Activated T-helper 9 cell treated with anti-CD3 and anti-CD28 coated beads, Interleukin-2, amount 50 U/mL, for 16 hours (primary cell): ENCODE measurements at regions not wholly inside any gene's neighbourhood (a gene's known extent, or its start where the extent isn't known, plus 50 kb on each side); places are given as distances from the start of the nearest gene placed in this dataset.

ENCODE experiments used
- DNase-seq: peaks from one replicate; pipeline ENCODE4 v3.0.0-alpha.2; 2020; ENCODE audit warnings: low read depth

DNA sequence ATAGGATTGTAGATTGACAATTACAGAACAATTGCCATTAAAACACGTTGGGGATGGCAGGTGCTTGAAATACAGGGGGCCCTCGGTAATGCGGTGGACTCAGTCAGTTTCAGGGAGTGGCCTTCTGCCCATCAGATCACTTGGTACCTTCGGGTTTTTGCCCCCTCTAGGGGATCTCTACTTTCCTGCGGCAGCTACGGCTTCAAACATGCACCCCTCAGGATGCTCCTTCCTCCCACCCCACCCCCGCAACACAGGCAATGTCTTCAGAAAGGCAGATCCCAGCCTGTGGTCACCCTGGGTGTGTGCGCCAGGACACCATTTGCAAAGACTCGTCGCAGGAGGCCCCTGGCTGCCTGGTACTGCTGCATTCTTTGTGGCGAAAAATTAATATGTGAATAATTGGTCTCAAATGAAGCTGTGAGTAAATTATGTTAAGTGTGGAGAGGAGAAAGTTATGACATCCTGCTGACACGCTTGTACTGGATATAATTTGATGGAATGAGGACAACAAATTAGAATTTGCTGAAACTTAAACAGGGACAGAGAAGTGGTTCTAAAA is 431.0 kb upstream of the MKI67 start:
- no peak for DNase-seq

DNA sequence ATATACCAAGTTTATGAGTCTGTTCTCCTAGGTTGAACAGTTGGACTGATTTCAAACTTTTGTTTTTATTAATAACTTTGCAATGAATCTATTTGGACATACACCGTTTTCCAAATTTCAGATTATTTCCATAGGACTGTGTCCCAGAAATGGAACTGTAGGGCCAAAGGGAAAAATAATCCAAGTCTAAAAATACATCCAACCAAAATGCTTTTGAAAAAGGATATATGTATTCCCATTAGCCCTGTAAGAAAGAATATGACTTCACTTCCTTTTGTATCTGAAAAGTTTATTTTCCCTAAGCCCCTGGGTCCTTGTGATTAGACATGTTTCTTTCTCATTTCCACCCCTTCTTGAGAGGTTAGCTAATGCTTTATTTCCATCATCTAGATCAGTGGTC is 434.2 kb upstream of the MKI67 start:
- no peak for DNase-seq

DNA sequence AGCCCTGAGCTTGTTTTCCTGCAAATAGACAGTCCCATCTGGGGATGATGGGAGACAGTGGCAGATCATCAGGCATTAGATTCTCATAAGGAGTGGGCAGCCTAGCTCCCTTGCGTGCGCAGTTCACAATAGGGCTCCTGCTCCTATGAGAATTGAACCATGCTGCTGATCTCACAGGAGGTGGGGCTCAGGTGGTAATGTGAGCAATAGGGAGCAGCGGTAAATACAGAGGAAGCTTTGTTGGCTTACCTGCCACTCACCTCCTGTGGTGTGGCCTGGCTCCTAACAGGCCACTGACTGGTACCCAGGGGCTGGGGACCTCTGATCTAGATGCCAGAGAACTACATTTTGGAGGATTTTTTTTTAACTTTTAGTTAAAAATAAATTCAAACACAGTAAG is 434.8 kb upstream of the MKI67 start:
- DNase-seq = no peak

DNA sequence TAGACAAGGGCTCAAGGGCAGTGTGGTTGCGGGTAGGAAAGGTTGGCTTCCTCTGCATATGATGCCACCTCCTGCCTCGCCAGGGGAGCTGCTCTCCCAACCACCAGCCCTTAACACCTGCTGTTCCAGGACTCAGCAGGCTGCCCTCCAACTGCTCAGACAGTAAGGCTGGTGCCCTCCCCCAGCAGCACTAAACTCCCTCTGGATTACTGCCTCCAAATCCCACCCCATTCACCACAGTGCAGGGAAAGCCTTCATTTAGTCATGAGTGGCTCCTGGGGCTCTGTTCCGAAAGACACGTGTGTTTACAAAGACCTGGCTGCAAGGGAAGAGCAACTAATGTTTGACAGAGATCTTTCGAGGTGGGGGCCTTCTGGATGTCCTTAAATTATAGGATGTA is 437.2 kb upstream of the MKI67 start:
- DNase-seq = no peak

DNA sequence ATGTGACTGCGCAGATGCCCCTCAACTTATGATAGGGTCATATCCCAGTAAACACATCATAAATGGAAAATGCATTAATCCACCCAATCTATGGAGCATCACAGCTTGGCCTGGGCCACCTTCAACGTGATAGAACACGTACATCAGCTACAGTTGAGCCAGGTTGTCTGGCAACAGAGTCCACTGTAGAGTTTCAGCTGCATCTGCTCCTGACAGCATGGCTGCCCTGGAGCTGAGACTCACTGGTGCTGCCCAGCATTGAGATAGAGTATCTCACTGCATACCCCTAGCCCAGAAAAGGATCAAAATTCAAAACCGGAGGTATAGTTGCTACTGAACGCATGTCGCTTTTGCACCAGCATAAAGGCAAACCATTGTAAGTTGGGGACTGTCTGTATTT is 437.7 kb upstream of the MKI67 start:
- no peak for DNase-seq

DNA sequence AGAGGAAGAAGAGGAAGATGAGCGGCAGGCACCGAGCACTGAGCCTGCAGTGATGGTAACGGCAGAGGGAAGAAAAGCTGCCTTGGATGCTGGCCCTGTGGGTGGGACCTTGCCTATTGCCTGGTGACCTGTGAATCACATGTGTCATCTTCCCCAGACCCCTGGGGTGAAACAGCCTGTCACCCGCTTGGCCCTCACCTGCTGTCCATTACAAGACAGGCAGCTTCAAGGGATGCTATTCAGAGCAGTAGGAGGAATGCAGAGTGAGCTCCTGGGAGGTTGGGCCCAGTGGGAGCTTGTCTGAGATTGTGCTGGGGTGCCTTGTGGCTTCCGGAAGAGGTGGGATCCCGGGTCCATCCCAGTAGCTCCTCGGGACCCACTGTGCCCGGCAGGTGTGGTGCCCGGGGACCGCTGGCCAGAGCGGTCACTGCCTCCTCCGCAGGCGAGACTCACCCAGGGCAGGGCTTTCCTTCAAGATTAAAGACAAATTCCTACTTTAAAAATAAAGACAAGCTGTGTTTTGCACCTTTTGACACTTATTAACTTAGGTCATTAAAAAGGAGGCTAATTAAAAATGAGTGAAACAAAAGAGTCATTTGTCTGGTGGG is 440.2 kb upstream of the MKI67 start:
- DNase-seq = no peak

DNA sequence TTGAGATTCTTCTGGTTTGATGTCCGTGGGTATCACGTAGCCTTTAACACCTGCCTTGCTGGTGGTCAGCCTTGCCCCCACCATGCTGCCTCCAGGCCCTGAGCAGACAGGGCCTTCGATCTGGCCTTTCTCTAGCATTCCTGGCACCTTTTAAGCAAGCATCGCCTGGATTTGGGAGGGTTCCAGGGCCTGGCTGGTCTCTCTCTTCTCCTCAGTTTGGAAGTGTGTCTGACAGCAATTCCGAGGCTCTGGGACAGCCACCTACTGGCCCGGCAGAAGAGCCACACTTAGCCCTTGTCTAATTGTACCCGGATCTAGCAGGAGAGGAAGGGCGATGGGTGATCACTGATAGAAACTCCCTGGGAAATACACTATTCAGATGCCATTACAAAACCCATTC is 441.3 kb upstream of the MKI67 start:
- DNase-seq = no peak

DNA sequence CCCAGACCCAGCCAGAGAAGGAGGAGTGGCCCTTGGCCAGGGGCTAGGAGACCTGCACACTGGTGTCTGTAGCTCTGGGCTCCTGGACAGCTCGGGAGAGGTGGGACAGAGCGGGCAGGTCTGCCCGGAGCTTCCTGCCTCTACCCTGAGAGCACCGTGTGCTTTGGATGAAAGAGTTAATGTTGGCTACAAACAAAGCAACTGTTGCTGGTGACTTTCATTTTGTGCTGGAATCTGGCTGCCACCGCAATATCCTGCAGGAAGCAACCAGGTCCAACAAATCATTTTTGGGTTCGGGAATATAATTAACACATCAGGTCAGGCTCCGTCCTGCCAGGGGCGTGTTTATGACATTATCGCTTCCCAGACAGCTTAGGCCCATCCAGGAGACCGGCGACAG is 441.8 kb upstream of the MKI67 start:
- DNase-seq = no peak

DNA sequence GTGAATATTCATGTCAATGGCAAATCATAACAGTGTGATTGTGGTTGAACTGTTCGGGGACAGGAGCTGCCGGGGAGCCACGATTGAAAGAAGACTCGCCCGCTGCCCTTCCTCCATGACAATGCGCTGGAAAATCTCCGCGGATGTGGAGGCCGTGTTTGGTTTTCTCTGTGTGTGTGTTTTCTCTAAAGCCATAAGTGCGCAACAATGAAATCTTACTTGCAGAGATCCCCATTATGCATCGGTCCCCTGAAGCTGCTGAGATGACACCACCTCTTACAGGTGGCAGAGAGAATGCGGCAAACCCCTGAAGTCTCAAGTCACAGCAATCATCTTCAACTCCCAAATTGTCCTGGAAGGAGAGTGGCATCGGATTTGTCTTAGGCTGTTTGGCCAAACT is 442.3 kb upstream of the MKI67 start:
- DNase-seq = no peak

DNA sequence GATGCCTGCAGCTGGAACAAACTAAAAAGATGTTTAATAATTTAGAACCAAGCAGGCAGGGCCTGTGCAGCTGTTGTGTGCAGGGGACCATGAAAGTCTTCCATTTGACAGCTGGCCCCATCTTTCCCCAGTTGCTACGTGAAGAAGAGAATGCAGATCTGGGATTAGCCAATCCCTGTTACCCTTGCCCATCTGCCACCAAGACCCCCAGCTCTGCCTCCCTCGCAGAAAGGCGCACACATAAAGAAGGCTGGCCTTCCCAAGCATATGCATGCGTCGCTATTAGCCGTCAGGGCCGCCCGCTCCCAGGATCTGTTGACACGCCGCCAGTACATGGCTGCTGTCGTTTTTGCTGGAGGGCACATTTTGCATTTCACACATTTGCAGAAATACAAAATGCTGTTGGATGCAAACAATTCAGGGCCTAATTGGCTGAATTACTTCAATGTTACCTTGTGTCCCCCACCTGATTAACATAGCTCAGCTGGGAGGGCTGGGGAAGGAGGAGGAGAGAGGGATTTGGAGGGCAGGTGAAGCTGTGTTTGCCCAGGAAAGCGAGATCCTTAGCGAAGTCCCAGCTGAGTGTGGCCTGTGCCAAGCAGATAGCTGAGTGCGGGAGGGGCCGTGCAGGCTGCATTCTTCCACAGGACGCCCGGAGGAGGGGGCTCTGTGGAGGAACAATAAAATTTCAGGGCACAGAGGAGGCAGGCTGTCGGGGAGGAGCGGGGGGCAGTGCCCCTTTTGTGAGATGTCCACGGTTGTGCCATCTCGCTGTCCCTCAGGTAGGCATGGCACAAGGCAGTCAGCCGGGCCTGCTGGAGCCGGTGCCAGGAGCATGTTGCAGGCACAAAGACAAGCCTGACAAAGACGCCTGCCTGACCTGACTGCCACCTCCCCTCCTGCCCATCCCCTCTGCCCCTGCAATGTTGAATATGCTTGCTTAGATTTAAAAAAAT is 443.0 kb upstream of the MKI67 start:
- no peak for DNase-seq

DNA sequence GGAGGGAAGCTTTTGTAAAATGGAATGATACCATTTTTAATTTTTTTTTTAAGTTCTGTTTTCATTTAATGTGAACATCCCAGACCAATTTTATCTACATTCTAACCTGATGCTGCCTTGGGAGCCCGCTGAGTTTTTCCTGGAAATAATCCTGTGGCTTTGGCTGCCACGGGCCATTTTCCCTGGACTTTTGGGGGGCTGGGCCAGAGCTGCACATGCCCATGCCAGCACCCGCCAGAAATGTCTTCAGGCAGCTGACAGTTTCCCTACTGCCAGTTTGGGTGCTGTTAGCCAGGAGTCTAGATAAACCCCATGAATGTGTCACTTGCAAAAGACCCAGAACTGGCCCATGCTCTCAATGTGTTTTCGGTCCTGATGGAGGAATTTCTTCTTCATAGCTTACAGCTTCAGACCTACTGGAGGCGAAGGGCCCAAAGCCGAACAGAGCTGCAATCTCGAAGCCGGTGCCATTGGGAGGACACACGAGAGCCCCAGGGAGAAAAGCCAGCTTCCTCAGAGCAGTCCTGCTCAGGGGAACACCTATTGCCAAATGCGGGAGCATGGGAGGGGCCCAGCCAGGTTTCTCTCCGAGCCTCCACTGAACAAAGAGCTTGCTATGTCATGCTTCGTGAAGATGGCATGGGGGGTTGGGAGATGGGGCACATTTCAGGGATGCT is 444.2 kb upstream of the MKI67 start:
- DNase-seq = no peak

DNA sequence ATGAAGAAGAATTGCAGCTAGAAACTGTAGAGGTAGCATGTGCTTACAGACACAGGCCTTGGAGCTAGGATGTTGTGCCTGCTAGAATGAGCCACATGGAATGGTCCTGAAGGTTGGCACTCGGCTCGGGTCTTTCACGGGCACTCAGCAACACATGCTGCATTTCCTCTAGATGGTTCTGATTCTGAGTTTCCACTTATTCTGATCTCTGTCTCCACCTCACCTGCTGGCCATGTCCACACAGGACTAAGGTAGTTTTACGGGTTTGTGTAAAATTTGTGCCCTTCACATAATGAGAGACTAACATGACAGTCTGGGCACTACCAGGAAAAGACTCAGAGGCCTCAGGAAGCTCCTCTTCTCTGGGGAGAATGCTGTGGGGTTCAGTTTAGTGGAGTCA is 444.8 kb upstream of the MKI67 start:
- DNase-seq = no peak

DNA sequence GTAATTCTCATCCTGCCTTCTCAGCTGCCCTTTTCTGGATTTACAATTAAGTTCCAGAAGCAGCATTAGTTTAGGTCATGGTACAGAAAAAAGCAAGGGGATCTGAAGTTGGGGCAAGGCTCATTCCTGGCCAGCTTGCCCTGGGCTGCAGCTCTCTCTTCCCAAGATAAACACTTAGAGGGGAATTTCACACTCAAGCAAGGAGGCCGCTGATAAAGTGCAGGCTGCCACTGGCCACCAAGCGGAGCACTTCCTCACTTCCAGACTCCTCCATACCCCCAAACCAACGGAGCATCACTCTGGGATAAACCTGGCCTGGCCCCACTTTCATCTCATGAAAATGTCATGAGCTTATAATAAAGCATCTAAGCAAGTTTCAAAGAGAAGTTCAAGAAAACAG is 445.5 kb upstream of the MKI67 start:
- DNase-seq = no peak

DNA sequence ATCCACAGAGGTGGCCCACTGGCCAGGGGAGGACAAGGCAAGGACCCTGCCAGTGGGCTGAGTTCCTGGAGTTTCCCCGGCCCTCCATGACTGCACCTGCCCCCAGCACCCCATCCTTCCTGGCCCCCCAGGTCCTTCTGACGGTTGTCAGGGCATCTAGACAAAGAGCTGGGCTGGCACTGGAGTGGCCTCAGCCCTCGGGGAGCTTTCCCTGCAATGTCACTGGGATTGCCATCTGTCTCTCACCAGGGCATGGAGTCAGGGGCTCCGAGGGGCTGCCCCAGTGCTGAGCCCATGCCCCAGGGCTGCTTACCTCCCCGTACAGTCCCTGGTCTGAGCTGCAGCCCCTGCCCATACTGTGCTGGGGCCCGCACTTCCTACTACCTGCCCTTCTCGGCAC is 446.5 kb upstream of the MKI67 start:
- no peak for DNase-seq

DNA sequence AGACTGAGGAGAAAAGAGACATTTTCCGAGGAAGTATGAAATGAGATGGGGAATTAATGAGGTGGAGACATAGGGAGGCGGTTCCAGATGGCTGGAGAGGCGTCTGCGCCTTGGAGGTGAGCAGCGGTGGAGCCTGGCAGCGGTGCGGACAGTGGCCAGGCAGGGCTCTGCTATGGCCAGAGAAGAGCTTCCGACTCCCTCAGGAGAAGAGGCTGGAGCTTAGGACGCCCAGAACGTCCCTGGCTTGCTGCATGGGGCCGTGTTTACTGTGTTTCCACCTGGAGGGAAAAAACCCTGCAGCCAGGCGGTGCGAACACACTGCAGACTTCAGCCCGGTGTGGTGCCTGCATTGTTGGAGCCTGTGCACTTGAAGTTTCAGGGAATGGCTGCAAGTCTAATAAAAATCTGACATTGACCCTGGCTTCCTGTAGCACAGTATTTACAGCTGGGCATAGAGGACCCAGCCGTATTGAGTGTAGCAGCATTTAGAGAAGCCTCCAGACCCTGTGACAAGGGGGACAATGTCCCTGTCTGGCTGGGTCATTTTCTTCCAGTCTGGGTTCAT is 447.1 kb upstream of the MKI67 start:
- DNase-seq = no peak

DNA sequence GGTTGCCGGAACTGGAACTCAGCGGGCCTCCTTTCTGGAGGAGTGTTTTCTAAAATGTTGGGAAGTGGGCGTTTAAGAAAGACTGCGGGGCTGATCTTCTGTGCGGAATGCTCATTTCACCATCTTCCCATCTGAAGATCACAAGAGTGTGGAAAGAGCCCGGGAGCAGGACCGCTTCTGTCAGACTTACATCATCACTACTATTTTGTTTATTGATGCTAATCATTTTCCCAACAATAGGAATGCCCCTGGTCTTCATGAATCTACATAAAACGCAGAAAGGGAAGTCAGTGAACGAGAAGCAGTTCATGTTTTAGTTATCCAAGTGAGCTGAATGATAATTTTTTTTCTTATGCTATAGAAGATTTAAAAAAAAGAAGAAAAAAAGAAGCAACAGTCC is 447.8 kb upstream of the MKI67 start:
- no peak for DNase-seq

DNA sequence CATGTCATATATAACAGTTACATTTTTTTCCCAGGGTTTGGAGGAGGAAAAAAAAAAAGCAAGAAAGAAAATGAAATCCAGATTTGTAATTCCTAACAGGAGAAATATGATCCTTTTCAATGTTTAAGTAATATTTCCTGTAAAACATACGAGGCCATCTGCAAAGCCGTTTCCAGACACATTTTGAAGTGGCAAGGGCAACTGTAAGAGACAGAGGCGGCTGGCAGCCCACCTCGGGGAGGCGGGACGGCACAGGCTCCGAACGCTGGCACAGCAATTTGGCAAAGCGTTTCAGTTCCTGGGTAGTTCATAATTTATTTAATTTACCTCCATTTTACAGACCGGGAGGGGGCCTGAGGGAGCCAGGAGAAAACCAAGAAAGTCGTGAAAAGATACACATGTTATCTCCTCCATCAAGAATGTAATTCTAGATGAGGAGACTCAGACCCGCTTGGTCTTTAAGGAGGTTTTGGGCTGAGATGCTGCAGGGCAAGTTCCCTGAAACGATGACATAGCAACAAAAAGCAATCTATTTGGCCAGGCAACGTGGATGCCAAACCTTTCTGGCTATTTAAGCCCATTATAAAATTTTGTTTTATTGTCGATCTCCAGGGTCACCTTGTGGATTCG is 448.5 kb upstream of the MKI67 start:
- DNase-seq = no peak

DNA sequence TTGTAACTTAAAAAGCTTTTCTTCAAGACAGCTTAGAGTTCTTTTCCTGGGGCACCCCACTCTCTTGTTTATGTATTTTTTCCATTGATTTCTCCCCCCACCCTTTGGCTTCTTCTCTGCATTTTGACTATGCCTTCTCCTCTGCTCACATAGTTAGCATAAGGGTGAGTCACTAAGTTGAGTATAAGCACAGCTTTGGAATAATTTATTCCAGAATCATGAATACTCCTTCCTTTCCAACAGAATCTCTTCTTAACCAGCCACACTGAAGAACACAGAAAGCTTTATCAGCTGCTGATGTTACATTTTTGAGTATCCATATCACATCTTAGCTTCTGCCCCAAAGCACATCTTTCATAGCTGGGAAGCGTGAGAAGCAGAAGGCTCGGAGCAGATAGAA is 449.5 kb upstream of the MKI67 start:
- no peak for DNase-seq

DNA sequence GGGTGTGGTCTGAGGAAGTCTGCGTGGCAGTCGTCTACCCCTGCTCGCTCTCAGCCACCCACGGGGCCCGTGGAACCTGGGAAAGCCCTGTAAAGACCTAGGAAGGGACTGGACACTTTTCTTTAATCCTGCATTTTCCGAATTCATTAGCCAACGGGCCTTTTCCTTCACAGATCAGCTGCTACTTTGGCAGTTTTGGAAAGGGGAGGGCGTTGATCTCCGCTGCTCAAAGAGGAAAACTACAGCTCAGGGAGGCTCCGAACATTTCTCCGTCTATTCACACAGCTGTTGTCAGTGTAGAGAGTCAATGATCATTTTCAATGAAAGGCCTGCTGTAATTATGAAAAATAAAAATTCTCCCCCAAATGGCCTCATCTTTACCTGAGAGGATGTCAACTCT is 450.1 kb upstream of the MKI67 start:
- no peak for DNase-seq

DNA sequence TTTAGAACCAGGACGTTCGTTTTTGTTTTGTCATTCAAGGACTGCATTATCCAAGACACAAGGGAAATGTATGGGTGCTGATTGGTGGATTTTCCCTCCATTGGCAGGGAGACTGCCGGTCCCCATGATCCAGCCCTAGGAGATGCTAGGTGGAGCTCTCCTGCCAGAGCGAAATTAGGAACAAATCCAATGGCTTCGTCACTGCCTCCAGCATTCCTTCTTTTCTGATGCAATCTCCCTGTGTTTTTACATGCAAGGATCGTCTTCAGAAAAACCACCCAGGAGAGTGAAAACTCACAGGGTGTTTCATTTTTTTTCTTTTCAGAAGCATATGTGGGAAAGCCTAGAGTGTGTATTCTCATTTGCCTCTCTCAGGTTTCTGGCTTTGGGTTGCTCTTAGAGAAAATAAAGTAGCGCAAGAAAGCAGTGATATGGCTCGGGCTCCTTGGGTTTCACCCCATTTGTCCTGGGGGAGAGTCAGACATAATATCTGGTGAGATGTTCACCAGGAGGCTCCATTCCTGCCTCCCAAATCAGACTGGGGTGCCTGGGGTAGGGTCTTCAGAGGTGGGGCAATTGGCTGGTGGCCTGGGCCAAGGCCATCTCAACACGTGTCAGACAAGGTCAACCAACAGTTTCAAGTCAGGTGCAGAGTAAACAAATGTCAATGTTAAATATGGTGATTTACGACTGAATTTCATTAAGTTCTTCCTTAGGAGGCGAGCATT is 450.9 kb upstream of the MKI67 start:
- DNase-seq = no peak

DNA sequence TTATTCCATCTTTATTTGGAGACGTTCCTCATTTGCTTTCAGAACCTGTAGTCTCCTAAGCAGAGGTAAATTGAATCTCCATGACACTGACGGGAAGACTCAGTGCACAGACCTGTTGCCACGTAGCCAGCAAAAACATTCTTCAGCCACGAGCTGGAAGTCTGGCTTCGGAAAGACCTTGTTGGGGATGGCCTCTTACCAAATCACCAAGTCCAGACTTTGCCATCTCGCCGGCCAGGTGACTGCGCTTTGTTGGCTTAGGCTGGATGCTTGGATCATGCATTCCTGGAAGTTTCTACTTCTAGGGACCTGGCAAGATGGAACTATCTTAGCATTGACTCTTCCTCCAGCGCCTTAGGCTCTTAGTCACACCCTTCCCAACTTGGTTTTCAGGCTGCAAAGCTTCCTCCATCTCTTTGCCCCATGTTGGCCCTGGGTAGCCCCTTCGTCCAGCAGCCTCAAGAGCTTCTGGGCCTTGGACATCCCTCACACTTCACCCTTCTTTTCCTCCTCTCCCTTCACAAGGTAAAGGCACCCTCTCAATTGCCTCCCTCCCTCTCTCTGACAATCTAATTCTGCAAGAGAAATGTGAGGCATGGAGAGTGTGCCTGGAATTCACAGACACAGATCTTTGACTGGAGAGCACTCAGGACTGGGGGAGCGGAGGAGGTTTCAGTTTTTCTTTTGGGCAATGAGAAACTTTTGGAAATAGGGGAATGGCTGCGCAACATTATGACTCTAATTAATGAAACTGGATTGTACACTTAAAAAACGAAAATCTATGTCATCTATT is 451.9 kb upstream of the MKI67 start:
- DNase-seq = no peak
